Omental fat pad (tissue), 3 donors: ENCODE measurements at regions not wholly inside any gene's neighbourhood (a gene's known extent, or its start where the extent isn't known, plus 50 kb on each side); places are given as distances from the start of the nearest gene placed in this dataset.

Experiments used
- ATAC-seq: fragments of 150-250 bp; one replicate; pipeline ENCODE4 v1.9.1; 2016; ENCODE audit warnings: mild to moderate bottlenecking, moderate library complexity; ENCODE audit not compliant: low FRiP score
- DNase-seq: peaks from one replicate; pipeline ENCODE4 v3.0.0-alpha.2; 2019; ENCODE audit warnings: low spot score
- TF ChIP-seq, protein P1 (sequence below), 3 donors: fragments of 450-650 bp; IDR thresholded peaks; one replicate each; pipeline ENCODE4 v1.5.1; 2016 to 2017; ENCODE audit warnings: antibody characterized with exemption in 3 of 3, mild to moderate bottlenecking in 3 of 3, moderate library complexity in 2 of 3

DNA sequence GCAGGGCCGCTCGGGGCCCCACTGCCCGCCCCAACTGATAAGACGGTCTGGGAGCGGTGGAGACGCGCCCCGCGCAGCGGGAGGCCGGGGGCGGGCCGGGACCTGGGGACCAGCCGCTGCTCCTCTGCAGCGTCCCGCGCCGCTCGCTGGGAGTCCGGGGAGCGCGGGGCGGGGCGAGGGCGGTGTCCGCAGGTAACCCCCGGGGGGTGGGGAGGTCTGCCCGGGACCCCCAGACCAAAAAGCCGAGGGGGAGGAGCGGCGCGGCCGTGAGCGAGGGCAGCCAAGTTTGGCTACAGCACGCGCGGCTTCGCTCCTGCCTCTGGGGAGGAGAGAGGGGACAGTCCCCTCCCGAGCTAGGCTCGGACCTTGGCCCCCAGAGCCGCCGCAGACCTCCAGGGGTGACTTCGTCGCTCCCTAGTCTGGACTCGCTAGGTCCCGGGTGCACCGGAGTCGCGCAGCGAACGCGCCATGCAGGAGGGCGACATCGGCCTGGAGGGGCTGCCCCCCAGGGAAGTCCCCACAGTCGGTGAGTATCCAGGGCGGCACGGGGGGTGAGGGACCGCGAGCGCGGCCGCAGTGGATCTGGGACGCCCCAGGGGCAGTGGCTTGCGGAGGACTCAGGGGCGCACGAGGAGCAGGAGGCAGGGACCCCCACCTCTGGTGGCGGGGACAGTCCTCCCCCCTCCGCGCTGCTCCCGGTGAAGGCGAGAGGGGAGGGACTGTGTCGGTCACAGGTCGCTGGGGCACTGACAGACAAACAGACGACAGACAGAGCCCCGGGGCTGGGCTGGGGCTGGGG is 92.3 kb upstream of the ANO1 start:
- TF ChIP-seq, protein P1, sequence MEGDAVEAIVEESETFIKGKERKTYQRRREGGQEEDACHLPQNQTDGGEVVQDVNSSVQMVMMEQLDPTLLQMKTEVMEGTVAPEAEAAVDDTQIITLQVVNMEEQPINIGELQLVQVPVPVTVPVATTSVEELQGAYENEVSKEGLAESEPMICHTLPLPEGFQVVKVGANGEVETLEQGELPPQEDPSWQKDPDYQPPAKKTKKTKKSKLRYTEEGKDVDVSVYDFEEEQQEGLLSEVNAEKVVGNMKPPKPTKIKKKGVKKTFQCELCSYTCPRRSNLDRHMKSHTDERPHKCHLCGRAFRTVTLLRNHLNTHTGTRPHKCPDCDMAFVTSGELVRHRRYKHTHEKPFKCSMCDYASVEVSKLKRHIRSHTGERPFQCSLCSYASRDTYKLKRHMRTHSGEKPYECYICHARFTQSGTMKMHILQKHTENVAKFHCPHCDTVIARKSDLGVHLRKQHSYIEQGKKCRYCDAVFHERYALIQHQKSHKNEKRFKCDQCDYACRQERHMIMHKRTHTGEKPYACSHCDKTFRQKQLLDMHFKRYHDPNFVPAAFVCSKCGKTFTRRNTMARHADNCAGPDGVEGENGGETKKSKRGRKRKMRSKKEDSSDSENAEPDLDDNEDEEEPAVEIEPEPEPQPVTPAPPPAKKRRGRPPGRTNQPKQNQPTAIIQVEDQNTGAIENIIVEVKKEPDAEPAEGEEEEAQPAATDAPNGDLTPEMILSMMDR (IDR thresholded peaks at IDR 0.05) = no peak
- no peak for ATAC-seq
- DNase-seq = no peak

DNA sequence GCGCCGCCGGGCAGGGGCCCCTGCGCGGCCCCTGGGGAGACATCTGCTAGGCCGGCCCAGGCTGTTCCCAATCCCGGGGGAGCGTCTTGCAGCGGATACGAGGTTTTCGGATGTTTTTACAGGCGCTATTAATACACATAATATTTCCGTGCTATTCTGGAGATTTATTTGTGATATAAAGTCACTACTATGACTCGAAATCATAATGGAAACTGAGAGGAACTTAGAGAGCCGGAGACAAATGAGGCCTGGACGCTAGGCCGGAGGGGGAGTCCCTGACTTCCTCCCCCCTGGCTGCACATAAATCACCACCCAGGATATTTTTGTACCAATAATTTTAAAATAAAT is 91.7 kb upstream of the ANO1 start:
- ATAC-seq (no peak), DNase-seq (no peak)
- TF ChIP-seq, protein P1 (IDR thresholded peaks at IDR 0.05) = no peak

DNA sequence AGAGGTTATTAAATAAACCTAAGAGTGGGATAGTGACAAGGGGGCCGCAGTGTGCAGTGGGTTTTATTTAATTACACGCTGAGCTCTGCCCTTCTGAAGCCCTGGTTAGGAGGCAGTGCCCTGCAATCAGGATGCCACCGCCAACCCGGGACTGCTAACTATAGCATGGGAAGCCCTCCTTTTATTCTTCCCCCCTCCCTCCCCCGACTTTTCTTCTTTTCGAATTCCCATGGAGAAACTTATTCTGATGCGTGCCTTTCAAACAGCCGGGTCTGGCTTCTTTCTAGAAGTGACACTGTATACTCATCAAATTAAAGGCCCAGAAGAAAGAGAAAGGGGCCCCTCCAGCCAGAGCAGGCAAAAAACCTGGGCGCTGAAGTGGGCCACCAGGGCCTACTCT is 91.3 kb upstream of the ANO1 start:
- DNase-seq = no peak
- ATAC-seq = no peak
- TF ChIP-seq, protein P1 (IDR thresholded peaks at IDR 0.05) = no peak

DNA sequence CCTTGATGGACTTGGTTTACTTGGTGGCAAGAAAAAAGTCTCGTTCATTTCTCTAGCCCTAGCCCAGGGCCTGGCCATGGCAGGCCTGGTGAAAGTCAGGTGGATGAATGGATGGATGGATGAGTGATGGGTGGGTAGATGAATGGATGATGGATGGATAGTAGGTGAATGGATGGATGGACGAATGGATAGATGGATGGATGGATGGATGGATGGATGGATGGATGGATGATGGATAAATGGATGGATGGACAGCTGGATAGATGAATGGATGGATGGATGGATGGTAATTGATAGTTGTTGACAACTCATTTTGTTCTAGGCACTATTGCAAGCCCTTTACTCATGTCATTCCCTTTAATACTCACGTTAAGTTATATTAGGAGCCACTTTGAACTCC is 86.1 kb upstream of the ANO1 start:
- TF ChIP-seq, protein P1 (IDR thresholded peaks at IDR 0.05) = no peak
- DNase-seq (no peak), ATAC-seq (no peak)

DNA sequence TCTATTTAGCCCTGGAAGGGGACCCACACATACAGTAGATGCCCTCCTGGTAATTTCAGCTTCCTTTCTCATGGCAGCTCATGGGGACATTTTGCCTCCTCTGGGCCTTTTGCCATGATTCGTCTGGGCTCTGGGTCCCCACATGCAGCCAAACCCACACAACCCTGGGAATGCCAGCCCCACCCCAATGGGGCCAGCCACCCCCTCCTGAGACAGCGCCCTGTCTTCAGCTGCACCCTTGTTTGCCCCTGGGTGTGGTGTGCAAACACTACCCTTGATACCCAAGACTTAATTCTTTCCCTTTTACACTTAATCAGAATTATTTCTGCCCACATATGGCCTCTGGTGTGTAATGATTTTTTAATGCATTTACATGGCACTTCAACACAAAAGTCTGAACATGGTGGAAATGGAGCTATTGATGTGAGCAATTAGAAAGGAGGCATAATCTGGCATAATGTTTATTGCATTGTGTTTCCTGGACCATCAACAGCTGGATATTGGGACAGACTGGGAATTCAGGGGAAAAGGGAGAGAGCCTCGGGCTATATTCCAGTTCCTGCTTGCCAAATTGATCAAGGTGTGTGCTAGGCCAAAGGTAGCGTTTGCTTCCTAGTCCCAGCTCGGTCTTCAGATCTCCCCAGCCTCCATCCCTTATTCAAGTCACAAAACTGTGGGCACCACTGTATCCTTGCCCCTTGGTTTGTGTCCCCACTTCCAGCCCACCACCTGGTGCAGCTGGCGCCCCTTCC is 85.0 kb upstream of the ANO1 start:
- ATAC-seq (no peak), DNase-seq (no peak)
- TF ChIP-seq, protein P1 (IDR thresholded peaks at IDR 0.05) = no peak

DNA sequence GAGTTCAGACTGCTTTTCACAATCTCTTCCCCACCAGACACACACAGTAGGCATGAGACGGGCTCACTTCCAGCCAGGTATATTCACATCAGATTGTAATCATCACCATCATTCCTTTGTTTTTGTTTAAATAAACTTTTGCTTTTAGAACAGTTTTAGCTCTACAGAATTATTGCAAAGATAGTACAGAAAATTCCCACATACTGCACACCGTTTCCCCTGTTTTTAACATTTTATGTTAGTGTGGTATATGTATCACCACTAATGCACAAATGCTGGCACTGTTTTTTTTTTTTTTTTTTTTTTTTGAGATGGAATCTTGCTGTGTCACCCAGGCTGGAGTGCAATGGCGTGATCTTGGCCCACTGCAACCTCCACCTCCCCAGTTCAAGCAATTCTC is 83.3 kb upstream of the ANO1 start:
- DNase-seq = no peak
- TF ChIP-seq, protein P1 (IDR thresholded peaks at IDR 0.05) = no peak
- ATAC-seq = no peak

DNA sequence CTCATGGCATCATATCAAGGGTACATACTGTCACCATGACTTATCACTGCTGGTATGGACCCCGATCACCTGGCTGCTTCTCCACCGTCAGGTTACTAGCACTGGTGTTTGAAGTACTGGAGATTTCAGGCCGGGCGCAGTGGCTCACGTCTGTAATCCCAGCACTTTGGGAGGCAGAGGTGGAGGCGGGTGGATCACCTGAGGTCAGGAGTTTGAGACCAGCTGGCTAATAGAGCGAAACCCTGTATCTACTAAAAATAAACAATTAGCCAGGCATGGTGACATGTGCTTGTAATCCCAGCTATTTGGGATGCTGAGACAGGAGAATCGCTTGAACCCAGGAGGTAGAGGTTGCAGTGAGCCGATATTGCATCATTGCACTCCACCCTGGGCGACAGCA is 82.4 kb upstream of the ANO1 start:
- no peak for DNase-seq
- TF ChIP-seq, protein P1 (IDR thresholded peaks at IDR 0.05) = no peak
- no peak for ATAC-seq
